Endothelial cell of umbilical vein (primary cell): ENCODE measurements at regions not wholly inside any gene's neighbourhood (a gene's known extent, or its start where the extent isn't known, plus 50 kb on each side); places are given as distances from the start of the nearest gene placed in this dataset.

Source experiments
- BruUV-seq: library from RNA; stranded (reverse); fragments of 400-500 nt; replicated peaks from 2 replicates; lab custom pipeline; 2021; lab: Mats Ljungman, UMichigan
- CTCF ChIA-PET: fragments of 300-600, 350-600 bp; sonication (Branson Sonifier 250); formaldehyde crosslinking; loops from one replicate; lab custom pipeline; 2021; ENCODE audit warnings: antibody characterized with exemption, inconsistent platforms; lab: Charles Lee
- POLR2A ChIA-PET: fragments of 300-600, 350-600 bp; sonication (Branson Sonifier 250); formaldehyde crosslinking; loops from one replicate; lab custom pipeline; 2021; ENCODE audit warnings: antibody characterized with exemption, inconsistent platforms; lab: Charles Lee
- DNase-seq: peaks from one replicate; pipeline ENCODE4 v3.0.0-alpha.2; 2011; ENCODE audit warnings: low read depth, low spot score
- FAIRE-seq: peaks from 2 replicates; lab custom pipeline; 2011; peaks lifted over from hg19 to GRCh38; lab: Jason Lieb, UNC
- H2AFZ ChIP-seq: 2 replicates; pipeline ENCODE4 v1.6.0; 2012; ENCODE audit warnings: low read depth, low read length, control low read depth, inconsistent platforms
- H3K27ac ChIP-seq: 2 replicates; pipeline ENCODE4 v1.5.1; 2011; ENCODE audit warnings: low read depth, mild to moderate bottlenecking, control low read depth, low read length, moderate library complexity; ENCODE audit not compliant: insufficient read depth
- H3K27me3 ChIP-seq, 2 experiments: 2 replicates each; pipeline versions ENCODE4 v1.6.0 to v1.6.1; 2011; ENCODE audit warnings: low read length in 2 of 2, mixed read lengths in 1 of 2; ENCODE audit not compliant: control insufficient read depth in 2 of 2, insufficient read depth in 2 of 2
- H3K36me3 ChIP-seq, 2 experiments: 2 replicates in 1 of 2; 3 replicates in 1 of 2; pipeline ENCODE4 v1.5.1; 2011; ENCODE audit warnings: low read length in 2 of 2, mild to moderate bottlenecking in 1 of 2, moderate library complexity in 1 of 2; ENCODE audit not compliant: control insufficient read depth in 2 of 2, insufficient read depth in 2 of 2; ENCODE audit errors: extremely low read depth in 1 of 2
- H3K4me1 ChIP-seq: 3 replicates; pipeline ENCODE4 v1.5.1; 2011; ENCODE audit warnings: mild to moderate bottlenecking, low read length; ENCODE audit not compliant: control insufficient read depth, insufficient read depth; ENCODE audit errors: extremely low read depth
- H3K4me2 ChIP-seq: 2 replicates; pipeline ENCODE4 v1.6.1; 2011; ENCODE audit warnings: low read length, control low read depth, mixed read lengths; ENCODE audit not compliant: insufficient read depth
- H3K4me3 ChIP-seq, 3 experiments: fragments of 200-600 bp in 1 of 3; sonication (generic), shearing (Covaris generic) in 1 of 3; replicated peaks in 1 of 3; 2 replicates each; pipeline ENCODE4 v1.5.1; 2011 to 2016; ENCODE audit warnings: control low read depth in 3 of 3, low read length in 3 of 3, mild to moderate bottlenecking in 2 of 3, inconsistent platforms in 1 of 3, low read depth in 1 of 3, moderate library complexity in 1 of 3; ENCODE audit not compliant: insufficient read depth in 1 of 3
- H3K79me2 ChIP-seq: 2 replicates; pipeline ENCODE4 v1.6.0; 2012; ENCODE audit warnings: low read length, inconsistent platforms; ENCODE audit not compliant: control insufficient read depth, insufficient read depth
- H3K9ac ChIP-seq: replicated peaks from 2 replicates; pipeline ENCODE3; 2011; ENCODE audit warnings: low read length, control low read depth; ENCODE audit not compliant: insufficient read depth; ENCODE audit errors: extremely low read depth
- H3K9me1 ChIP-seq: replicated peaks from 3 replicates; pipeline ENCODE4 v1.6.0; 2011; ENCODE audit warnings: mild to moderate bottlenecking, low read length; ENCODE audit not compliant: control insufficient read depth, insufficient read depth; ENCODE audit errors: extremely low read depth
- H3K9me3 ChIP-seq: replicated peaks from 2 replicates; pipeline ENCODE4 v1.5.1; 2012; ENCODE audit warnings: low read length, inconsistent platforms; ENCODE audit not compliant: control insufficient read depth, insufficient read depth
- H4K20me1 ChIP-seq: replicated peaks from 2 replicates; pipeline ENCODE3; 2011; ENCODE audit warnings: mild to moderate bottlenecking, low read length; ENCODE audit not compliant: control insufficient read depth, insufficient read depth; ENCODE audit errors: extremely low read depth
- EZH2 ChIP-seq: IDR thresholded peaks from 2 replicates; pipeline ENCODE4 v1.6.1; 2012; ENCODE audit warnings: borderline replicate concordance, low read depth, mild to moderate bottlenecking, moderate library complexity, low read length, inconsistent platforms; ENCODE audit not compliant: severe bottlenecking
- FOS ChIP-seq: IDR thresholded peaks from 2 replicates; pipeline ENCODE4 v1.6.1; 2011; ENCODE audit warnings: mild to moderate bottlenecking, low read length, moderate library complexity, borderline replicate concordance; ENCODE audit not compliant: insufficient read depth
- GATA2 ChIP-seq: IDR thresholded peaks from 2 replicates; pipeline ENCODE4 v1.7.0; 2011; ENCODE audit warnings: low read depth, mild to moderate bottlenecking, moderate library complexity, mixed read lengths, low read length; ENCODE audit not compliant: insufficient read length, insufficient read depth
- JUN ChIP-seq: IDR thresholded peaks from 2 replicates; pipeline ENCODE4 v1.6.1; 2011; ENCODE audit warnings: borderline replicate concordance, low read depth; ENCODE audit not compliant: insufficient read length, insufficient read depth
- MYC ChIP-seq: IDR thresholded peaks from one replicate; pipeline ENCODE4 v1.6.1; 2011; ENCODE audit warnings: mild to moderate bottlenecking, low read depth, low read length
- POLR2A ChIP-seq: IDR thresholded peaks from 2 replicates; pipeline ENCODE4 v1.6.1; 2012; ENCODE audit warnings: low read depth, mild to moderate bottlenecking, control low read depth, low read length
- POLR2AphosphoS5 ChIP-seq: IDR thresholded peaks from 2 replicates; pipeline ENCODE4 v1.6.1; 2012; ENCODE audit warnings: low read depth, mild to moderate bottlenecking, control low read depth, low read length, moderate library complexity; ENCODE audit not compliant: insufficient read depth
- dilution Hi-C: fragments of 300-500 bp; cut with MboI; formaldehyde crosslinking; loops from one replicate; pipeline ENCODE4 v1.15.0; 2019; ENCODE audit warnings: low sequenced_read_pairs; ENCODE audit not compliant: extremely low pct_ligation_motif_present
- intact Hi-C: fragments of 100-400 bp; cut with micrococcal nuclease; formaldehyde crosslinking; loops from one replicate; pipeline ENCODE4 v1.10.0; 2022
- TF ChIP-seq, protein P1 (sequence below), 2 donors: IDR thresholded peaks; 1 replicate in 1 of 2; 2 replicates in 1 of 2; pipeline ENCODE4 v1.5.1; 2011; ENCODE audit warnings: low read length in 2 of 2, mild to moderate bottlenecking in 2 of 2, moderate library complexity in 2 of 2, control low read depth in 1 of 2, inconsistent platforms in 1 of 2, low read depth in 1 of 2; ENCODE audit not compliant: insufficient read depth in 1 of 2; ENCODE audit errors: extremely low read depth in 1 of 2

DNA sequence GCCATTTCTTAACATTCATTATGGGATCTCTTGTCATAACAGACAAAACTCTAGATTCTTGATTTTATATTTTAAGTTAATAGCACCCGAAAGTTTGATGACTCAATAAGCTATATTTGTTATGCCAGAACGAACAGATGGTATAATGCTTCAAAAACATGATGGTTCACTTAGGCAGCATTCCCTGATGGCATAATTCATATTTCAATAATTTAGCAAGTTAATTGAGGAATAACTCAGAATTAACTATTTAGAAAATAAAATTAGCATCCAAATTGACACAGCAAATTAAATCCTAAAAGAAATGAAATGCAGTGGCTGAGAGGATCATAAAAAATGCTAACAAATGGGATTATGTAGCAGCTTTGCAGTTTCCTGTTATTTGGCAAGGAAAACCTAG lies 260.8 kb upstream of the MBL2 start:
- H3K79me2 ChIP-seq: no peaks in the 10 kb centered on the region
- dilution Hi-C loops: no loop called here
- H4K20me1 ChIP-seq: no peaks in the 10 kb centered on the region
- H3K4me1 ChIP-seq: peaks cover 16% of the 10 kb centered on the region
- CTCF ChIA-PET: no interaction called here
- no peaks in the 10 kb centered on the region for H3K27me3 ChIP-seq
- H3K27ac ChIP-seq: no peak overlapping the region
- BruUV-seq: no TSS peak
- H3K9me3 ChIP-seq: no peaks in the 10 kb centered on the region
- no peak overlapping the region for H2AFZ ChIP-seq
- no peak overlapping the region for H3K4me2 ChIP-seq
- H3K36me3 ChIP-seq: no peaks in the 10 kb centered on the region
- H3K9me1 ChIP-seq: no peaks in the 10 kb centered on the region
- no peak overlapping the region for H3K4me3 ChIP-seq
- TF ChIP-seq GATA2 (no peak), JUN (no peak), POLR2AphosphoS5 (no peak), EZH2 (no peak), POLR2A (no peak), MYC (no peak), FOS (no peak)
- TF ChIP-seq, protein P1, sequence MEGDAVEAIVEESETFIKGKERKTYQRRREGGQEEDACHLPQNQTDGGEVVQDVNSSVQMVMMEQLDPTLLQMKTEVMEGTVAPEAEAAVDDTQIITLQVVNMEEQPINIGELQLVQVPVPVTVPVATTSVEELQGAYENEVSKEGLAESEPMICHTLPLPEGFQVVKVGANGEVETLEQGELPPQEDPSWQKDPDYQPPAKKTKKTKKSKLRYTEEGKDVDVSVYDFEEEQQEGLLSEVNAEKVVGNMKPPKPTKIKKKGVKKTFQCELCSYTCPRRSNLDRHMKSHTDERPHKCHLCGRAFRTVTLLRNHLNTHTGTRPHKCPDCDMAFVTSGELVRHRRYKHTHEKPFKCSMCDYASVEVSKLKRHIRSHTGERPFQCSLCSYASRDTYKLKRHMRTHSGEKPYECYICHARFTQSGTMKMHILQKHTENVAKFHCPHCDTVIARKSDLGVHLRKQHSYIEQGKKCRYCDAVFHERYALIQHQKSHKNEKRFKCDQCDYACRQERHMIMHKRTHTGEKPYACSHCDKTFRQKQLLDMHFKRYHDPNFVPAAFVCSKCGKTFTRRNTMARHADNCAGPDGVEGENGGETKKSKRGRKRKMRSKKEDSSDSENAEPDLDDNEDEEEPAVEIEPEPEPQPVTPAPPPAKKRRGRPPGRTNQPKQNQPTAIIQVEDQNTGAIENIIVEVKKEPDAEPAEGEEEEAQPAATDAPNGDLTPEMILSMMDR (IDR thresholded peaks at IDR 0.05; ENCODE audit: extremely low read depth in 1 of 2, insufficient read depth in 1 of 2, low read depth in 1 of 2, low read length in 2 of 2): no peak
- intact Hi-C loops: no loop called here
- no peak for DNase-seq
- no peak for FAIRE-seq
- POLR2A ChIA-PET: no interaction called here
- H3K9ac ChIP-seq: no peak overlapping the region
